ENCODE measurements at regions not wholly inside any gene's neighbourhood (a gene's known extent, or its start where the extent isn't known, plus 50 kb on each side); places are given as distances from the start of the nearest gene placed in this dataset.
"Not testable (repeated sequence)": the region's sequence is repeated elsewhere in the genome, so short reads cannot be mapped to it uniquely, and the experiment has no call there.

DNA sequence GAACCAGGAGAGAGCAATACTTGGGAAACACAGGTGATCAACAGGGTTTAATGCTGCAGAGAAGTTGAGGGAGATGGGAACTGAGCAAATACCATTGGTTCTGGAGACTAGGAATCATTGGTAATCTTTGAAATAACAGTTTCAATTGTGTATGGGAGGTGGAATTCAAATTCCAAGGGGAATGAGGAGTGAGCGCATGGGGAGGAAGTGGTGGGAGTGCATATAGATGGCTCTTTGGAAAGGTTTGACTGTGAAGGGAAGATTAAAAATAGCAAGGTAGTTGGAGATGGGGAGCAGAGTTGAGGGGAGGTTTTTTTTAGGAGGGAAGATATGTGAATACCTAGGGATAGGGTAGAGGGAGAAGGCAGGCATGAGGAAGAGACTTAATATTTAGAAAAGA is 51.1 kb upstream of the ROPN1 start:
- ATAC-seq = no peak

DNA sequence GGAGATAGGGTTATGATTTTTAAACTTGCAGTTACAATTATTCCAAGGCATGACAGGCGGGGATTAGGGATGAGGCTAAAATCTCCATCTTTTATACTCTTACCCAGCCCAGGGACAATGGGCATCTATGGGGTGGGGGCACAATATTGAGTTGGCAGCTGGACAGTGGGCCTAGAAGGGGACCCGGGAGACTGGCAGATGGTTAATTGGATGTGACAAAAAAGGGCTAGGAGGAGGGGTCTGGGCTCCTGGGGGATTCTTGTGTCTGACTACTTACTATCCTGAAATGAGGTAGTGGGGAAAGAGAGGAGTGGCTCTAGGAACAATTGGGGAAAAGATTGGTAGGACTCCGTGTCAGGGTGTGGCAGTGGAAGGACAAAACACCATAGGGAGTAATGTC is 53.0 kb upstream of the ROPN1 start:
- no peak for ATAC-seq

DNA sequence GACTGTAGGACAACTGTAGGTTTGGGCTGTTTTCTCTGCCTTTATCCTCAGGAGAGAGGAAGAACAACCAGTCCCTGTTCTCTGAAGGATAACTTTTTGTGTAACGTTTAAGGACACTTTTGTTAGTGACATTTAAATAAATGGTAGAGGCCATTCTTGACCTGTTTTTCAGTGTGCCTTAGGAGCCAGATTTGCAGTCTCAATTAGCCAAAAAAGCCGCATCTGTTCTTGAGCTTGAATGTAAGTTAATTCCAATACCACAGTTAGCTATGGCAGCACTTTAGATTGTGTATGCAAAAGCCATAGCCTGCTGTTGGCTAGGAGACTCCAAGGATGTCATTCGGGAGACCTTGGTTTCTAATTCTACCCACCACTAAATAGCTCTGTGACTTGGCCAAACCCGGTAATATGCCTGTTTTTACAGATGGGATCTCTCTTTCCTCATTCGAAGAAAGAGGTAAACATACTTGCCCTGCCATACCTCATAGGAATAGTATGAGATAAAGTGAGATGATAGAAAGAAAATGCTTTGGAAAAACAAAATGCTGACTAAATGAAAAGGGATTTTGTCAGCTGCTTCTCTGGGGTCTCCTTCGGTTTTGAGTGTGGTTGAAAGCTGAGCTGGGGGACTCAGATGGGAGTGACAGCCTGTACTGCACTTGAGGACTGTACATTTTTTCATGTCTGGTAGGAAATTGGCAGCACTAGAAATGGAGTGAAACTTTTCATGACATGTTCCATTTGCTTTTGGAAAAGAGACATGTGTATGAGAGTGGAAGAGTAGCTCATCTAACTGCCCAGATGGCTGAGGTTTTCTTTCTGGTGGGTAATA is 57.3 kb upstream of the ROPN1 start:
- ATAC-seq = no peak

DNA sequence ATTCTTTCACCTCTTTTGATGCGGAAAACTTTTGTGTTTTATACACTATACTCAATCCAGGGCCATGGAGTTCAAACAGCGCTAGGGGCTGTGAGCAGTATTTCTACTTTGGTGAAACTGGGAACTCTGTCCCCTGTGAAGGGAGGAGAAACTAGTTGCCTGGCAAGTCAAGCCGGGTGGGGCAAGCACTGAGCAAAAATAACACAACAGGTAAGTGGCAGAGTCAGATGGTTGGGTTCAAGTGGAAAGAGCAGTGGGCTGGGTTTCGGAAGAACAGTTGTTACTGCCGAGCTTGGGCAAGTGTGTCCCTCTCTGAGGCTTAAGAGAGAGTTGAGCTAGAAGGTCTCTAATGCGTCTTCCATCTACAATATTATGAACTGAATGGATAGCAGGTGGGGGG is 59.7 kb upstream of the ROPN1 start:
- no peak for ATAC-seq

DNA sequence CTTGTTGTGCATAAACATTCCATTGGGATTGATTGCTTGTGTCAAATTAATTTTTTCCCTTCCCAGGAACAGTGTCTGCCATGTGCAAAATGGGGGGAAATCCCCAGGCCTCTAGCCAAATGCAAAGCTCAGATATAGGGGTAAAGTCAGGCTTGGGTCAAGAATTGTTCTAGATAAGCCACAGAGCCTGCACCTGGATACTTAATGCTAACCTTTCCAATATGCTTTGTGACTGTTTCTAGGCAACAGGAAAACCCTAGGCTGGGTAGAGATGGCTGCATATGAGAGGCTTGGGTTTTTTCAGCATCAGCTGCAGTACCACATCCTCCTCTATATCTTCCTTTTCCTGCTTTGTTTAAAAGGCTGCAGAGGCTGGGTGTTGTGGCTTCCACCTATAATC is 61.9 kb upstream of the ROPN1 start:
- ATAC-seq = no peak

DNA sequence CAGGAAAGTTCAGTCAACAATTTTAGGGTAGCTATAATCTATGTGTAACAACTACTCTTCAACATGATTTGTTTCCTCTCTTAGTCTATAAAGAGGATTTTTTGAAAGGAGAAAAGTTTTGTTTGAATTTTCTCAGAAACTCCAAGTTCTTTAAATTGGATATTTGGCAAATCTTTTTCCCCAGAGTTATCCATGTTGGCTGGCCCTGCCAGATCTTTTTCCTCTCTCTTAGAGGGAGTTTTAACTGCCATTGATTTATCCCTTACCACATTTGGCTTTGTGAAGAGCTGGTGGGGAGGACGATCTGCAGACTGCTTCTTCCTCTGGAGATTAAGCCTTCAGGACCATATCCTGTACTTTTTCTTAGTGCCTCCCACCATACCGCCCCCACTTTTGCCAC is 64.9 kb upstream of the ROPN1 start:
- no peak for ATAC-seq

DNA sequence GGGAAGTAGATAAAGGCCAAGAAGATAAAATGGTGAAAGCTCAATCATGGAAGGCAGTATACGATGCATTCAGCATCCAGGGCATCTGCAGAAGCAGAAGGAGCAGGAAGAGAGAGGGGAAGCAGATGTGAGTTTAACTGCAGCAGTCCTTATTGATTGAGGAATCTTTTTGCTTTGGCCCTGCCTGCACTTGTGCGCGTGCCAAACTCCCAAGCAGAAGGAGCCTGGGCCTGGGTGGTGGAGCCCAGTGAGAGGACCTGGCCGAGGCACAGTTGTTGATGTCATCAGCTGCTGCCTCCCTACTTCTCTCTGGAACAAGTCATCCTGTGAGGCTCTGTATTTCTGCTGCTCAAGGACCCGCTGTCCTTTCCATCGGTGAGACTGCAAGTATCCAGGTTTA is 65.5 kb upstream of the ROPN1 start:
- no peak for ATAC-seq

DNA sequence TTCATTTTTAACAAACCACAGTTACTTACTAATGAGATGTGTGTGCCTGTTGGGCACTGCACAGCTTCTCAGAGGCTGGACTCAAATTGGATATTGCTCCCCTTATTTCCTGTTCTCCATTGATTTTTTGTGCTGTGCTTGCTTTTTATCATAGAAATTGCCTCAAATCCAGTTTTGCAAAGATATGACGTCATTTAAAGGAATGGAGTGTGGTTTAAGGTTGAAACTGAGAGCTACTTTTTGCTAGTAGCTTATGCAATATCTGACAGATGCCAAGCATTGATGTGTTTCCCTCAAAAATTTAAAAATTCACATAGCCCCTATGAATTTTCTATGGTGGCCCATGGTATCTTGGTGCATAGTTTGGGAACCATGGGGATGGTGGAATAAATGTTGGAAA is 67.7 kb upstream of the ROPN1 start:
- ATAC-seq = no peak

DNA sequence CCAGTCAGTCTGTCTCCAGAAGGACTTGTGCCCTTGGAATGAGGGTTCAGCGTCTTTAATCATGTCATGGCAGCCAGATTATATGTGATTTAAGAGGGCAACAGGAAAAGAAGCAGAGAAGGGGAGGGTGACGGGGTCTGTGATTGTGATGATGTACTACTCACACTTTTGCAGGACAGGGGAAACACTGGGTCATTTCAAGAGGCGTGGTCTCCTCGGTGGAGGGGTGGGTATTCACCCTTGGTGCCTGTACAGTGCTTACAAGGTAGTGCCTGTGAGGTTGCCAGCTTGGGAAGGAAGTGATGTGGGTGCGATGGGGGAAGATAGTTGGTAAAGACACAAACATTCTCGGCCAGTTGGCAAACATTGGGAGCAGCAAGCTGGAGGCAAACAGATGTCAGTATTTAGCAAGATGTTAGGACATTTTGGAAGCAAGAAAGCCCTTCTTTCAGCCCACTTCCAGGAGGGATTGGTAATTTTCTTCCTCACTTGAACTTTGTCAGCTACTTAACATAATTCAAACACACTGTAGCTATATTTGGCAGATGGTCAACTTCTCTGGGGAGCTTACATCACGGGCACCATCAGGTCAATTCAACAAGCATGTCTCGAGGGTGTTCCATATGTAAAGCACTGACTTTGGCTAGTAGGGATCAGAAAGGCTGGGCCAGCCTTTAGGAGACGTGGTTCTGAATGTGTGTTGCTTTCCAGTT is 71.4 kb upstream of the ROPN1 start:
- ATAC-seq = no peak

DNA sequence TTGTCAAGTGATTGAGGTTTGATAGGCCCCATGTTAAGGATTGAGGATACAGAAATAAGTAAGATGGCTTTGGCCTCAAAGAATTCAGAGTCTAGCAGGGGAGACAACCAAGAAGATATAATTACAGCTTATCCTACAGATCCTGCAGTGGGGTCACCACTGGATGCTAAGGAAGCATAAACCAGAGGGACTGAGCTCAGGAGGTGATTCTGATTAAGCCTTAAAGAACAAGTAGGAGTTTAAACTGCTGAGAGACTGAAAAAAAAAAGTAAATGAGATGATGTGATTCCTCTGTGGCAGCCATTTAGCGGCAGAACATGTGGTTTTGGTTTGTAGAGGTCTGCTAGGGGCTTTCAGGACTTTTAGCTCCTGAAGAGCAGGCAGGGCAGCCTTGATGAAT is 72.1 kb upstream of the ROPN1 start:
- ATAC-seq = no peak

DNA sequence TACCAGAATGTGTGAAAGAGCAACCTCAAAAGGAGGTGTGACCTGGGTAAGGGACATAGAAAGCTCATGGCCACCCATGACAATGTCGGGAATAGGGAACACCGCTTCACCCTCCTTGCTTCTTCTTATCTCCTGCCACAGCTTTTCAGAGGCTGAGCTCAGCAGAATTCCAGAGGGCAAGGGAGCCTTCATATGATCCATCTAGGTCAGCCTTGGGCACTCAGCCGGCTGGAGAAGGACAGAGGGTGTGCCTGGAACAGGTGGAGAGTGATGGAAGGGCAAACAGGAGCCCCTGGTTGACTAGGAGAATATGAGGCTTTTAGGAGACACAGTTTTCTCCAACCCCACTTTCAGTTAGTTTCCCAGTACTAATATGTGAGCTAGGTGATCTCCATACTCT is 74.6 kb upstream of the ROPN1 start:
- not testable (repeated sequence) for ATAC-seq

DNA sequence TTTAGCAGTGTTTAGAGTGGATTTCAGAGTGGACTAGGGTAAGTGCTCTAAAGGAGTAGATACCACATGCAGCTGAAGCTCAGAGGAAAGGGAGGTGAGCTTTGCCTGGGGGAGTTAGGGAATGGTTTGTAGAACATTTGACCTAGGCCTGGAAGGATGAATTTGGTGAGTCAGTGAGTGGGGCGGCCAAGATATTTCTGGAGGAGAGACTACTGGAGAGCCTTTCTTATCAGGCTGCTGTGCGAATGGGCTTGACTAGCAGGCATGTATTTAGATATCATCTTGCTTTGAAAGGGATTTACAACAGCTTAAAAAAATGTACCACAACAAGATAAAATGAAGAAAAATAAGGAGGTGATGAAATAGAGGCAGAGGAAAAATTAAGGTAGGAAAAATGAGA is 77.8 kb upstream of the ROPN1 start:
- not testable (repeated sequence) for ATAC-seq

DNA sequence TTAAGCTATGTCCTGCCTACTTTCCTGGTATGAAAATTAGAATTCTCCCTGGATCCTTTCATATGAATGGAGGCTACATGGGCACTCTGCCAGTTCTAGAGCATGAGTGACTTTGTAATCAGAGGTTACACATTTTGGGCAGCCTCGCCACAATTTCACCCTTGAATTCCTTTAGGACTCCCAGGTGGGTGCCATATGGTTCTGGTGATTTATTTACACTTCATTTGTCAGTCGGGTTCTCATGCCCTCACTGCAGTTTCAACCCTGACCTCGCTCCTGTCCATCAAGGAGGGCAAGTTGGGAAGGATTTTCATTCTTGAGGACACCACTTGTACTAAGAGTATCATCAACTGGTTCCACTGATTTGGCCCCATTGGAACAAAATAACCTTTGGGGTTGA is 83.2 kb upstream of the ROPN1 start:
- not testable (repeated sequence) for ATAC-seq

DNA sequence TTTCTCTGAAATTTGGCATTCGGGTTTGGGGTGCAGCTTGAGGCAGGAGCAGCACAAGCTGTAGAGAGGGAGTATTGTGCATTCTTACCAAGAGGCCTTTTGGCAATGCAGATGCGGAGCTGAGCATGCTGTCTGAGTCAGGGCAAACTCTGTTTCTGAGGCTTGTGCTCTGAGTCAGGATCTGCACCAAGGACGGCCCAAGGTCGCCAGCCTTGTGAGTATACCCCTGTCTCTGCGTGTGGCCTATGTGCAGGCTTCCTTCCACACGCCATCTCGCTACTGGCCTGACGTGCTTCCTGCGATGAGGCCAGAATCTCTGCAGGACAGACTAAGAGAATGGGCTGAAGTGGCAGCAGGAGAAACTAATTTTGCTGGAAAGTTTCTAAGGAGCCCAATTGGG is 83.8 kb upstream of the ROPN1 start:
- no peak for ATAC-seq

DNA sequence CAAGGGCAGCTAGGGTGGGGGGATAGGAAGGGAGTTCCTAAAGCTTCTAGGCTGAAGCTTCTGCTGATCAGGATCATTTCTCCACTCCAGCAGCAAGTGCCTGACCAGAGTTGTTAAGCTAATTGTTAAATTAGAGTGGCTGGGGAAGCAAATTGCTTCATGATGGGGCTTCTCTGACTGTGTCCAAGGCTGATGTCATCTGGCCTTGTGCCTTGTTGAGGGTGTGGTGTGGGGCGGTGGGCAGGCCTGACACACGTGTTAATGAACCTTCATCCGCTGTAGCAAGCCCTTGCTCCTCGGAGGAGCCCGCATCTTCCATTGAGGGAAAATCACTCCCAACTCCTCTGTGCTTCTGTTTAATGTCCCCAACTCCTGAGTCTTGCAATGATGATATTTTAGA is 84.3 kb upstream of the ROPN1 start:
- no peak for ATAC-seq

DNA sequence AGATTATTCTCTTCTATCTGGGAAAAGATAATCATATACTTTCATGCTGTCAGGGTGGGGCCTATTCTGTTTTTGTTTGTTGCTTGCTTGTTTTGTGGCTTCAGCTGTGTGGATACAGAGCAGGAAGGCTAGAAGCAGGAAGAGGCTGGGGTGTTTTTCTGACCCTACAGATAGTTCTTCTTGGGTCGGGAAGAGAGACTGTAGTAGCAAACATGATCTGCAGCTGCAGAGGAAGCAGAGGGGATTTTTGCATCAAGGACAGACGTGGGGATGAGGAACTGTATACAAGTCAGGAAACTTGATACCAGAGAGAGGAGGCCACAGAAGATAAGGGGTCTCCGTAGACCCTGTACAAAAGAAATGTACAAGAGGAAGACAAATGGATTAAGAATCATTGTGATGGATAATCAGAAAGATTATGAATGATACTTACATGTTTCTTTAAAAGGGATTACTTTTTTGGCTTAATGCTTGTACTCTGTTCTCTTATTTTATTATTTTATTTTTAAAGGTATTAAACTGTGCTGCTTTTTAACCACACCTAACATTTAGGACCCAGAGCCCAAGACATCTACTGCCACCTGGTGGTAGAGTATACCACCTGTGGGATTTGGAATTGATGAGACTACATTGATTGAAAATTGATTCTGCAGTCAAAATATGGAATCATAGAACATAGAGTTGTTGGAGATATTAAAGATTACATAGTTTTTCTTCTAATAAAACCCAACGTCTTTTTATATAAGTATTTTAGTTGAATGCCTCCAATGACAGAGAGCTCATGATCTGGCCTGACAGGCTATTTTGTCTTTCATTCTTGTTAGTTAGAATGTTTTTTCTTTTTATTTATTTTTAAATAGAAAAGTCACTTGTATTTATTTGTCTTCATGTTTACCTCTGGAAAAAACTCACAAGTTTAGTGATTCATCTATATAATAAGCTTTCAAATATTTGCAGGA is 87.3 kb upstream of the ROPN1 start:
- no peak for ATAC-seq

DNA sequence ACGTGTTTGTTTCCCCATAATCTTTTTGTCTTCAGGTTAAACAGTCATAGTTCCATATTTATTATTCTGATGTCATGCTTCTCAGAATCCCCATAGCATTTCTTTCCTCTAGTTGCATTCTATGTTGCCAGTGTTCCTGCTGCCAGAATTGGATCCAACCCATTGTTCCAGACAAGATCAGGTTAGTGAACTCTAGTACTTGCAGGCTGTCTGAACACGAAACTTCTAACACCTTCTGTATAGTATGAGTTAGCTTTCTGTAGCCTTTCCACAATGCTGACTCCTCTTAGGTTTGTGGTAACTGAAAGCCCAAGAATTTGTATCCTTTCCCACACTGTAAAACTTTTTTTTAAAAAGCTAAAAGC is 88.0 kb upstream of the ROPN1 start:
- ATAC-seq = no peak

DNA sequence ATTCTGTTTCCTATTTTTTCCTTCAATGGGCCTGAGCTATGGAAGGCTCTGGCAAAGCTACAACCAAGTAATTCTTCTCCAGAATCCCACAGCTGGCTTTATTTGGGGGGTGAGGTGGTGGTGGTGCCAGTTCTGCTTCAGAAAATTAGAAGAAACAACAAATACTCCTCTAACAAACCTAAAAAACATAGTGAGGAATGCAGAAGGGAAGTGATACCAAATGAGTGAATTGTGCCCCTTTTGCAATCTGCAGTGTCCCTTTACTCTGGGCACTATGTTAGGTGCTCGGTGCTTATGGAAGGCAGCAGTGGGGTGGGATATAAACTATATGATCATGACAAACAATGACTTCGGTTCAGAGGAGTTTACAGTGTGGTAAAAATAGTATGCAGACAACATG is 90.4 kb upstream of the ROPN1 start:
- ATAC-seq = no peak

DNA sequence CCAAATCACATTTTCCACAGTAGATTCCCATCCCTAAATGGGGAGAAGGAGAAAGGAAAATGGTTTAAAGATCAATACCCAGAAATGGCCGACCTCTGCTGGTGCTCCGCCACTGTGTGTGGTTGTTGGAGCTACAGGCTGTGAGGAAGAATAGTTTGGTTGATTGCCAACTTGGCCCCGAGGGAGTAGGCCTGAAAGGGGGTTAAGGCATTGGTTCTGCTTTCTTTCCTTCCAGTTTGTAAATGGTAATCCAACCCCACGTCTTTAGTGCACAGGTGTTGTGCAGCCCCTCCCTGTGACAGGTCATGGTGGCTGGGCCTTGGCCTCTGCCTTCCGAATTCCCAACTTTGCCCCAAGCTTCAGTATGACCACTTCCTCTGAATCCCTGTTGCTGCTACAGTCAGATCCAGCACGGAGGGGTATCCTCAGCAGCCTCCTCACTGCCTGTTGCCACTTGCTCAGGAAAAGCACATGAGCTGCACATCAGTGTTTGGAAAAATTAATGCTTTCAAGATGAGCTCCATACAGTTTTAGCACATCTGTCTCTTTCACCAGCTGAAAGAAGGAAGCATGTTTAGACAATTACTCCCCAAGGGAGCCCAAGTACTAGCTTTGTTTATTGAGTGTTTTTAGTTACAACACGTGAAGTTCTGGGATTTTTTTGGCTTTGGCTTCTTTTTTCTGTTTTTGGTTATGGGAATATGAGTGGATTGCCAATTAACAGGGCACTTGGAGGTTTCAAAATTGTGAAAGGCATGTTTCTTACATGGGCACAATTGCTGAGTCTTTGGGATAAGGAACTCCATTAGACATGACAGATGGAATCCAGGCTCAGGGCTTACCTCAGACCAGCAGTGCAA is 92.3 kb upstream of the ROPN1 start:
- no peak for ATAC-seq

DNA sequence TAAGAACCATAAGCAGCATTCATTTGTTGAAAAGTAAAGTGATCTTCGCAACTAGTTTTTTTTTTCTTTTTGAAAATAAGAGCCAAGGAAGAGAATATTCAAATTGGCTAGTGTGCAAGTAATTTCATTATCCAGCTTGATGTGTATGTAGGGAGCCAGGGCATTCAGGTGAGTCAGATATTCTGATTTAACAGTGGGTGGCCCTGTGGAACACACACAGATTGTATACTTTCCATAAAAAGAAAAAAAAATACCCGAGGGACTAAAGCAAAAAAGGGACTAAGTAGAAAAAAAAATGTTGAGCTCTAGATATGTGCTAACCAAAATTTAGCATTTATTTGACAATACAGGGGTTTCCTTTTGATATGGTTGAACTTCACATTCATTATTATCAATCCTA is 96.9 kb upstream of the ROPN1 start:
- ATAC-seq = no peak

DNA sequence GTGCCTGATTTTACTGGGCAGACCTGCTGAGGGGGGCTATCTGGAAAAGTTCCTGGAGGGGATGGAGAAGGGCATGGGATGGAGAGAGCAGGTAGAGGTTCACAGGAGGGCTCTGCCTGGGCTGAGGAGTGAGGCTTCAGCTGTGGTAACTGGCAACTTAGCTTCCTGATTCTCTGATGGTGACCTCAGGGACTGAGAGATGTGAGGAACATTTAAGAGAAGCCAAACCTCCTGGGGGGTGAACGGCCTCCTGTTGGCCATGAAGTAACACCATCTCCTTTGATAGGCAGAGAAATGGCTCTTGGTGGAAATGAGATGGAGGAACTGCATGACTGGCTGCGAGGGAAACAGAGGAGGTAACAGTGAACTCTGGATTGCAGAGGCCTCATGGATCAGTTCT is 97.3 kb upstream of the ROPN1 start:
- no peak for ATAC-seq

DNA sequence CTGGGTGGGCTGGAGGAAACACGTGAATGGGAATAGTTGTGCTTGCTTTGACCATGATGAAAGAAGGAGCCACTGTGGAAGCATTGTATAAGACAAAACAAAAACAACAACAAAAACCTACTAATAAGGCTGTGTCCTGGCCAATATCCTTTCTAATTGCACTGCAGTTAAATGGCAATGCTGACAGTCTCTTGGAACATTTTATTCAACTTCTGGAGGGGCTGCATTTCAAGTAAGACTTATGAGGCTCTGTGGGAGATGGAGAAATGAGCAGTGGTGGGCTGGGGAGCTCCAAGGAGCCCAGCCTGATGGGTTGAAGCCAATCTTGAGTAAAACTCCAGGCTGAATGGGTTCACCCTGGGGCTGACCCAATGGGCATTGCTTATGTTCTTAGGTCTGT is 99.8 kb upstream of the ROPN1 start:
- no peak for ATAC-seq

DNA sequence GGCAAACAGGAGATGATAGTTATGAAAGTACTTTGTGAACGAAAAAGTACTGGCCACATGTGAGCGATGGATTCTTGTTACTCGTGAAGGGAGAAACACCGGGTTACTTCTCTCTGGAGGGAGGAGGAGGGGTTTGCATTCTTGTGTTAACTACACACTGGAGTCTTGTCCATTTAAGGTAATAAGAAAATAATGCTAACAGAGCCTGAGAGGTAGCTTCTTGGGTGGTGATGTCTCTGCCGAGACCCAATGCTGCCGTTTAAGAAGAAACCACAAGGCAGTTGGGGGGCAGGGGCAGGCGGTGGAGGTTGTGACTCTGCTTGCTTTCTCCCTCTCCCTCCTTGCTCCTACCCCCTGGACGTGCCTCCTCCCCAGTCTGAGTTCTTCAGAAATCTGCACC is 100.9 kb upstream of the ROPN1 start:
- ATAC-seq = no peak

All from activated CD4-positive, CD25-positive, alpha-beta regulatory T cell treated with anti-CD3 and anti-CD28 coated beads, Interleukin-2, amount 50 U/mL, for 24 hours (primary cell).